PFSK-1 (cell line): ENCODE measurements at regions not wholly inside any gene's neighbourhood (a gene's known extent, or its start where the extent isn't known, plus 50 kb on each side); places are given as distances from the start of the nearest gene placed in this dataset.

Experiments
- FOXP2 ChIP-seq: optimal IDR thresholded peaks from 2 replicates; pipeline ENCODE3; 2011; ENCODE audit warnings: borderline replicate concordance, control low read depth, inconsistent platforms; ENCODE audit not compliant: insufficient read depth; ENCODE audit errors: extremely low read length, extremely low read depth
- POLR2AphosphoS5 ChIP-seq: IDR thresholded peaks from 2 replicates; pipeline ENCODE4 v1.6.1; 2012; ENCODE audit warnings: low read depth, mild to moderate bottlenecking, control low read depth, low read length, moderate library complexity
- REST ChIP-seq, 2 experiments: IDR thresholded peaks; 2 replicates each; pipeline versions ENCODE4 v1.6.1 to v1.8.0; 2011 to 2012; ENCODE audit warnings: low read depth in 2 of 2, low read length in 2 of 2, control low read depth in 1 of 2, inconsistent platforms in 1 of 2, mild to moderate bottlenecking in 1 of 2, moderate library complexity in 1 of 2; ENCODE audit not compliant: insufficient read depth in 1 of 2
- SIN3A ChIP-seq: IDR thresholded peaks from 2 replicates; pipeline ENCODE4 v1.6.1; 2012; ENCODE audit warnings: mild to moderate bottlenecking, low read length, moderate library complexity, borderline replicate concordance; ENCODE audit not compliant: insufficient read depth
- TAF1 ChIP-seq: IDR thresholded peaks from 2 replicates; pipeline ENCODE4 v1.6.1; 2012; ENCODE audit warnings: low read length, control low read depth, borderline replicate concordance; ENCODE audit not compliant: insufficient read depth

GRCh38 chr7:51369746-51370145 lies 53.1 kb upstream of the COBL start:
- TF ChIP-seq POLR2AphosphoS5: no peak

GRCh38 chr7:51368334-51368733 lies 51.7 kb upstream of the COBL start:
- no peak for TF ChIP-seq REST (IDR thresholded peaks at IDR 0.05; ENCODE audit: insufficient read depth in 1 of 2, low read depth in 2 of 2, low read length in 2 of 2)
- TF ChIP-seq TAF1: no peak
- no peak for TF ChIP-seq POLR2AphosphoS5
- TF ChIP-seq FOXP2: no peak
- no peak for TF ChIP-seq SIN3A

GRCh38 chr7:51367614-51367968 lies 51.0 kb upstream of the COBL start:
- no peak for TF ChIP-seq REST (IDR thresholded peaks at IDR 0.05; ENCODE audit: insufficient read depth in 1 of 2, low read depth in 2 of 2, low read length in 2 of 2)
- TF ChIP-seq TAF1: no peak
- no peak for TF ChIP-seq FOXP2
- no peak for TF ChIP-seq POLR2AphosphoS5
- no peak for TF ChIP-seq SIN3A

- no peak for TF ChIP-seq TAF1
- no peak for TF ChIP-seq REST (IDR thresholded peaks at IDR 0.05; ENCODE audit: insufficient read depth in 1 of 2, low read depth in 2 of 2, low read length in 2 of 2)
- TF ChIP-seq FOXP2: no peak
- TF ChIP-seq POLR2AphosphoS5: no peak
- no peak for TF ChIP-seq SIN3A
Observed at GRCh38 chr7:51366930-51367613, 50.5 kb upstream of the COBL start.
